HCT116 (cell line): ENCODE measurements at regions not wholly inside any gene's neighbourhood (a gene's known extent, or its start where the extent isn't known, plus 50 kb on each side); places are given as distances from the start of the nearest gene placed in this dataset. TPM values are rescaled to one million over a fixed set of nuclear protein-coding genes. Genes with fewer than 3 reads are reported as not detected.

Experiments
- ATAC-seq: fragments of 200-7000 bp; cut with Tn5 transposase; 2 replicates; pipeline ENCODE4 v1.9.1; 2020; ENCODE audit warnings: mild to moderate bottlenecking, moderate library complexity
- BruUV-seq: library from RNA; stranded (reverse); fragments of 400-500 nt; replicated peaks from 2 replicates; lab custom pipeline; 2021; lab: Mats Ljungman, UMichigan
- CTCF ChIA-PET: fragments of 300-600 bp; sonication (Branson Sonifier 250); formaldehyde crosslinking; loops from one replicate; lab custom pipeline; 2021; ENCODE audit warnings: antibody characterized with exemption; lab: Charles Lee
- POLR2A ChIA-PET: fragments of 300-600, 350-600 bp; sonication (Branson Sonifier 250); formaldehyde crosslinking; loops from one replicate; lab custom pipeline; 2021; ENCODE audit warnings: antibody characterized with exemption; lab: Charles Lee
- RAD21 ChIA-PET, 2 experiments: fragments of 300-600 bp; sonication (Branson Sonifier 250); formaldehyde crosslinking; loops; one replicate each; lab custom pipeline; 2023; ENCODE audit warnings: low total read pairs in 2 of 2; ENCODE audit not compliant: uncharacterized antibody in 2 of 2, unreplicated experiment in 2 of 2, low non-redundant PET in 1 of 2; lab: Charles Lee
- DNase-seq: peaks from one replicate; pipeline ENCODE4 v3.0.0-alpha.2; 2010; ENCODE audit warnings: low read depth, low spot score
- H2AFZ ChIP-seq: fragments of 200-600 bp; shearing (Covaris generic), sonication (generic); 2 replicates; pipeline ENCODE4 v1.6.1; 2017; ENCODE audit warnings: low read depth, mixed run types, mixed read lengths, antibody characterized with exemption, low read length; ENCODE audit not compliant: poor library complexity, severe bottlenecking
- H3K27ac ChIP-seq: 2 replicates; pipeline ENCODE4 v1.5.1; 2012; ENCODE audit warnings: low read depth, low read length
- H3K27me3 ChIP-seq: fragments of 200-600 bp; sonication (generic); 2 replicates; pipeline ENCODE4 v1.6.1; 2016; ENCODE audit warnings: mixed run types, low read length, mixed read lengths; ENCODE audit not compliant: insufficient read depth
- H3K36me3 ChIP-seq, 2 experiments: fragments of 200-500 bp in 1 of 2; fragments of 200-600 bp in 1 of 2; sonication (Bioruptor generic) in 1 of 2; sonication (generic) in 1 of 2; 2 replicates each; pipeline versions ENCODE4 v1.5.1 to v1.6.1; 2014 to 2016; ENCODE audit warnings: low read length in 2 of 2, inconsistent platforms in 1 of 2, mixed read lengths in 1 of 2, mixed run types in 1 of 2; ENCODE audit not compliant: insufficient read depth in 2 of 2, control insufficient read depth in 1 of 2
- H3K4me1 ChIP-seq, 2 experiments: fragments of 200-600 bp in 1 of 2; sonication (generic) in 1 of 2; 2 replicates each; pipeline versions ENCODE4 v1.5.1 to v1.6.1; 2012 to 2017; ENCODE audit warnings: low read length in 2 of 2, inconsistent platforms in 1 of 2, mild to moderate bottlenecking in 1 of 2, mixed read lengths in 1 of 2, mixed run types in 1 of 2, moderate library complexity in 1 of 2; ENCODE audit not compliant: insufficient read depth in 2 of 2, control insufficient read depth in 1 of 2
- H3K4me2 ChIP-seq: fragments of 200-600 bp; sonication (generic); 2 replicates; pipeline ENCODE4 v1.6.1; 2017; ENCODE audit warnings: mixed run types, low read length, mixed read lengths
- H3K4me3 ChIP-seq, 2 experiments: fragments of 200-600 bp in 1 of 2; sonication (generic) in 1 of 2; replicated peaks in 1 of 2; 2 replicates each; pipeline ENCODE4 v1.5.1; 2011 to 2016; ENCODE audit warnings: low read length in 2 of 2, control low read depth in 1 of 2, low read depth in 1 of 2, mild to moderate bottlenecking in 1 of 2, mixed read lengths in 1 of 2, mixed run types in 1 of 2
- H3K79me2 ChIP-seq: fragments of 200-600 bp; sonication (generic); 2 replicates; pipeline ENCODE4 v1.6.1; 2017; ENCODE audit warnings: mild to moderate bottlenecking, mixed run types, low read length, moderate library complexity, mixed read lengths; ENCODE audit not compliant: insufficient read depth
- H3K9ac ChIP-seq: fragments of 200-600 bp; sonication (generic); 2 replicates; pipeline ENCODE4 v1.6.1; 2016; ENCODE audit warnings: low read length, mixed read lengths
- H3K9me2 ChIP-seq: fragments of 200-600 bp; sonication (generic), shearing (Covaris generic); 2 replicates; pipeline ENCODE4 v1.6.1; 2017; ENCODE audit warnings: mixed run types, mild to moderate bottlenecking, moderate library complexity; ENCODE audit not compliant: insufficient read depth
- H3K9me3 ChIP-seq, 2 experiments: fragments of 200-500 bp in 1 of 2; fragments of 200-600 bp in 1 of 2; sonication (Bioruptor generic) in 1 of 2; sonication (generic) in 1 of 2; 2 replicates each; pipeline ENCODE4 v1.6.1; 2014 to 2017; ENCODE audit warnings: low read length in 2 of 2, mixed read lengths in 2 of 2, inconsistent platforms in 1 of 2, low read depth in 1 of 2, mild to moderate bottlenecking in 1 of 2, mixed run types in 1 of 2, moderate library complexity in 1 of 2; ENCODE audit not compliant: control insufficient read depth in 1 of 2, insufficient read depth in 1 of 2
- H4K20me1 ChIP-seq: fragments of 200-600 bp; sonication (generic), shearing (Covaris generic); 2 replicates; pipeline ENCODE4 v1.6.1; 2017; ENCODE audit warnings: mixed run types, mild to moderate bottlenecking, moderate library complexity; ENCODE audit not compliant: insufficient read depth
- JUND ChIP-seq: IDR thresholded peaks from 2 replicates; pipeline ENCODE4 v1.6.1; 2012
- REST ChIP-seq: IDR thresholded peaks from 2 replicates; pipeline ENCODE4 v1.6.1; 2012; ENCODE audit warnings: low read depth
- SIN3A ChIP-seq: IDR thresholded peaks from 2 replicates; pipeline ENCODE4 v1.6.1; 2012; ENCODE audit warnings: low read depth
- SP1 ChIP-seq: IDR thresholded peaks from 2 replicates; pipeline ENCODE4 v1.6.1; 2012; ENCODE audit warnings: low read depth
- SRF ChIP-seq: IDR thresholded peaks from 2 replicates; pipeline ENCODE4 v1.6.1; 2012; ENCODE audit warnings: low read depth
- TCF7L2 ChIP-seq: IDR thresholded peaks from 2 replicates; pipeline ENCODE4 v1.7.0; 2011; ENCODE audit warnings: borderline replicate concordance, inconsistent platforms; ENCODE audit not compliant: insufficient read depth, insufficient read length; ENCODE audit errors: extremely low read depth
- YY1 ChIP-seq: IDR thresholded peaks from 2 replicates; pipeline ENCODE4 v1.6.1; 2011; ENCODE audit warnings: low read length, low read depth, moderate library complexity, mild to moderate bottlenecking; ENCODE audit not compliant: insufficient replicate concordance; ENCODE audit errors: extremely low read depth
- intact Hi-C: fragments of 100-400 bp; cut with micrococcal nuclease; formaldehyde crosslinking; loops from 2 replicates; pipeline ENCODE4 v1.10.0; 2022
- microRNA-seq: library from miRNA; unstranded; fragments of <30 nt; microRNA quantifications from one replicate; pipeline ENCODE4, GENCODE V29; 2016; ENCODE audit warnings: borderline number of aligned reads

GRCh38 chr2:65482971-65483370 lies 50.6 kb upstream of the SPRED2 start:
- TF ChIP-seq JUND (no peak), SP1 (no peak), REST (no peak), SRF (no peak), TCF7L2 (no peak), YY1 (no peak), SIN3A (no peak)
- TF ChIP-seq, all 23 proteins: peak for 0
- Histone ChIP-seq H3K9me3 (no peaks in the 10 kb centered on the region), H3K4me3 (no peak overlapping the region), H3K79me2 (no peaks in the 10 kb centered on the region), H3K36me3 (no peaks in the 10 kb centered on the region), H2AFZ (no peak overlapping the region), H3K9ac (no peak overlapping the region), H4K20me1 (no peaks in the 10 kb centered on the region), H3K27ac (no peak overlapping the region), H3K4me1 (no peaks in the 10 kb centered on the region), H3K4me2 (no peak overlapping the region), H3K27me3 (no peaks in the 10 kb centered on the region), H3K9me2 (no peaks in the 10 kb centered on the region)
- intact Hi-C loops: no loop called here
- no TSS peak for BruUV-seq
- POLR2A ChIA-PET: no interaction called here
- ATAC-seq (no peak), DNase-seq (no peak)
- CTCF ChIA-PET: interaction anchor here (0.7 kb wide), 1 partner anchor 163 kb away, joined by 3 read pairs; no protein-coding TSS in a partner anchor
- RAD21 ChIA-PET: no interaction called here

Small RNAs in the stretch of these regions (microRNA-seq; reads per million reads assigned to microRNA genes)
- gene MIR4778: not detected
